Pons (tissue), 1 donor: ENCODE measurements at regions not wholly inside any gene's neighbourhood (a gene's known extent, or its start where the extent isn't known, plus 50 kb on each side); places are given as distances from the start of the nearest gene placed in this dataset.

Source experiments
- DNase-seq: peaks from one replicate; pipeline ENCODE4 v3.0.0-alpha.2; 2016; ENCODE audit warnings: low spot score

- DNase-seq, result no peak
Observed at GRCh38 chr12:118467641-118468305, 91.4 kb downstream of the SUDS3 start.

GRCh38 chr12:118472940-118473339 lies 96.6 kb downstream of the SUDS3 start:
- DNase-seq, result no peak

GRCh38 chr12:118480235-118480634 lies 103.9 kb downstream of the SUDS3 start:
- no peak for DNase-seq

GRCh38 chr12:118488034-118488433 lies 111.7 kb downstream of the SUDS3 start:
- DNase-seq, result no peak

GRCh38 chr12:118493962-118494361 lies 117.6 kb downstream of the SUDS3 start:
- no peak for DNase-seq

GRCh38 chr12:118494776-118495175 lies 118.4 kb downstream of the SUDS3 start:
- no peak for DNase-seq

GRCh38 chr12:118495296-118495695 lies 118.9 kb downstream of the SUDS3 start:
- DNase-seq, result no peak

GRCh38 chr12:118498171-118498570 lies 121.8 kb downstream of the SUDS3 start:
- no peak for DNase-seq

- DNase-seq, result no peak
Observed at GRCh38 chr12:118500299-118500698, 123.9 kb downstream of the SUDS3 start.

GRCh38 chr12:118501489-118501888 lies 125.1 kb downstream of the SUDS3 start:
- no peak for DNase-seq

GRCh38 chr12:118503476-118503875 lies 127.1 kb downstream of the SUDS3 start:
- DNase-seq, result no peak

GRCh38 chr12:118512669-118513068 lies 136.3 kb downstream of the SUDS3 start:
- no peak for DNase-seq

GRCh38 chr12:118513611-118514010 lies 137.3 kb downstream of the SUDS3 start:
- no peak for DNase-seq

GRCh38 chr12:118514297-118514696 lies 137.9 kb downstream of the SUDS3 start:
- no peak for DNase-seq

- DNase-seq, result no peak
Observed at GRCh38 chr12:118520214-118521035, 144.1 kb downstream of the SUDS3 start.

- DNase-seq, result no peak
Observed at GRCh38 chr12:118521036-118521370, 144.6 kb downstream of the SUDS3 start.

GRCh38 chr12:118524446-118524845 lies 148.1 kb downstream of the SUDS3 start:
- no peak for DNase-seq

- no peak for DNase-seq
Observed at GRCh38 chr12:118525216-118525615, 148.9 kb downstream of the SUDS3 start.

GRCh38 chr12:118526255-118527095 lies 150.1 kb downstream of the SUDS3 start:
- no peak for DNase-seq

GRCh38 chr12:118527310-118527709 lies 151.0 kb downstream of the SUDS3 start:
- no peak for DNase-seq

- no peak for DNase-seq
Observed at GRCh38 chr12:118528625-118529024, 152.3 kb downstream of the SUDS3 start.

GRCh38 chr12:118534003-118534402 lies 157.6 kb downstream of the SUDS3 start:
- no peak for DNase-seq
